A549 (cell line): ENCODE measurements at regions not wholly inside any gene's neighbourhood (a gene's known extent, or its start where the extent isn't known, plus 50 kb on each side); places are given as distances from the start of the nearest gene placed in this dataset.

Experiments
- CHD4 ChIP-seq: fragments of 200-600 bp; sonication (generic); IDR thresholded peaks from 2 replicates; pipeline ENCODE4 v1.6.1; 2016; ENCODE audit warnings: antibody characterized with exemption, mild to moderate bottlenecking, borderline replicate concordance
- POLR2A ChIP-seq: IDR thresholded peaks from 2 replicates; pipeline ENCODE4 v1.6.1; 2012; ENCODE audit warnings: mild to moderate bottlenecking, low read length

DNA sequence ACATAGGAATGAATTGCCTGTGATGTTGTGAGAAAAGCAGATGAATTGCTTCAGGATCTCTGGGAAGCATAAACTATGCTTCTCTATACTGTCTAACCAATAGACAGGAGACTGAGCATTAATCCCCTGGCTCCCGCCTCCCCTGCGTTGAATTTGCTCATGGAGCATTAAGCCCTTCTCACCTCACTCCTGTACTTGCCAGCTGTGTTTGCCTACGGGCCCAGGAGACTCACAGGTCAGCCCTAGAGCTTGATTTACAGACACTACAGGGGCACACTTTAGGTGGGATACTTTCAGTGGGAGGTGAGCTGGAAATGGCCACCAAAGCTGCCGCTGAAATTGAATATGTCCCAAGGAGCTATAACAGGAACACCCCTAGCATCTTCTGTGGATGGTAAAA lies 418.7 kb downstream of the CBLN4 start:
- no peak for TF ChIP-seq POLR2A
- no peak for TF ChIP-seq CHD4
